ENCODE measurements at regions not wholly inside any gene's neighbourhood (a gene's known extent, or its start where the extent isn't known, plus 50 kb on each side); places are given as distances from the start of the nearest gene placed in this dataset.

- H3K4me1 ChIP-seq: peaks cover 0 to 8% of the 10 kb centered on the region in 2 donors
- H3K4me3 ChIP-seq: no peak overlapping the region
- H3K27ac ChIP-seq: no peak overlapping the region
- no peaks in the 10 kb centered on the region for H3K36me3 ChIP-seq
- no peak for DNase-seq (ENCODE audit: low spot score)
- H3K27me3 ChIP-seq: no peaks in the 10 kb centered on the region
- TF ChIP-seq CTCF (IDR thresholded peaks at IDR 0.05): no peak
- H3K9me3 ChIP-seq: no peaks in the 10 kb centered on the region
Measured at GRCh38 chr7:80082213-80082612, 52.4 kb upstream of the GNAI1 start.

GRCh38 chr7:80078886-80079285 lies 55.7 kb upstream of the GNAI1 start:
- no peaks in the 10 kb centered on the region for H3K9me3 ChIP-seq
- H3K4me1 ChIP-seq: peaks cover 0 to 8% of the 10 kb centered on the region in 2 donors
- no peak overlapping the region for H3K27ac ChIP-seq
- no peaks in the 10 kb centered on the region for H3K36me3 ChIP-seq
- no peak for TF ChIP-seq CTCF (IDR thresholded peaks at IDR 0.05)
- no peak overlapping the region for H3K4me3 ChIP-seq
- DNase-seq (ENCODE audit: low spot score): no peak
- no peaks in the 10 kb centered on the region for H3K27me3 ChIP-seq

- H3K36me3 ChIP-seq: no peaks in the 10 kb centered on the region
- TF ChIP-seq CTCF (IDR thresholded peaks at IDR 0.05): no peak
- peaks cover 0 to 8% of the 10 kb centered on the region in 2 donors for H3K4me1 ChIP-seq
- no peaks in the 10 kb centered on the region for H3K9me3 ChIP-seq
- no peak for DNase-seq (ENCODE audit: low spot score)
- no peaks in the 10 kb centered on the region for H3K27me3 ChIP-seq
- H3K27ac ChIP-seq: no peak overlapping the region
- H3K4me3 ChIP-seq: peak overlapping the region; percentile 13 to 38
Measured at GRCh38 chr7:80078159-80078731, 56.4 kb upstream of the GNAI1 start.

DNA sequence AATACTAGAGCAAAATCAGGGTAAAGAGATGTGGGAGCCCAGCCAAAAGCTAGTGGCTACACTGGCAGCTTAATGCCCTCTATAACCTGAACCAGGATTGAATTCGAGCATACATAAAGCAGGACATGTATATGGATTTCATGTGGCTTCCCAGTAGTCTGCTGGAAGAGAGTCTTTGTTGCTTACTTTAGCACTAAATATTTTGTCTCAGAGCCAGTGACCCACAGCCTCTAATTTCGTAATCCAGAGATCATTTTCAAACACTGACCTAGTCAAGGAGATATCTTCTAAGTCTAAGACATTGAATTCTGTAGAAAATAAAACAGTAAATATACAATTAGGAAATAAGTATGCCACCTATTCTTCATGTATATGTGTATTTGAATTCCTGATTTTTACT lies 64.2 kb upstream of the GNAI1 start:
- no peaks in the 10 kb centered on the region for H3K9me3 ChIP-seq
- TF ChIP-seq CTCF (IDR thresholded peaks at IDR 0.05): no peak

GRCh38 chr7:80066639-80067038 lies 68.0 kb upstream of the GNAI1 start:
- Histone ChIP-seq H3K4me3 (no peak overlapping the region), H3K9me3 (peaks cover 0 to 1% of the 10 kb centered on the region in 2 donors), H3K27me3 (no peaks in the 10 kb centered on the region), H3K4me1 (no peaks in the 10 kb centered on the region), H3K27ac (no peak overlapping the region), H3K36me3 (no peaks in the 10 kb centered on the region)
- TF ChIP-seq CTCF (IDR thresholded peaks at IDR 0.05): no peak
- DNase-seq (ENCODE audit: low spot score): no peak

More for the DNA sequence above, 64.2 kb upstream of the GNAI1 start:
- H3K4me1 ChIP-seq: no peaks in the 10 kb centered on the region
- no peaks in the 10 kb centered on the region for H3K36me3 ChIP-seq
- no peak overlapping the region for H3K27ac ChIP-seq
- DNase-seq (ENCODE audit: low spot score): no peak
- H3K4me3 ChIP-seq: no peak overlapping the region
- H3K27me3 ChIP-seq: no peaks in the 10 kb centered on the region

DNA sequence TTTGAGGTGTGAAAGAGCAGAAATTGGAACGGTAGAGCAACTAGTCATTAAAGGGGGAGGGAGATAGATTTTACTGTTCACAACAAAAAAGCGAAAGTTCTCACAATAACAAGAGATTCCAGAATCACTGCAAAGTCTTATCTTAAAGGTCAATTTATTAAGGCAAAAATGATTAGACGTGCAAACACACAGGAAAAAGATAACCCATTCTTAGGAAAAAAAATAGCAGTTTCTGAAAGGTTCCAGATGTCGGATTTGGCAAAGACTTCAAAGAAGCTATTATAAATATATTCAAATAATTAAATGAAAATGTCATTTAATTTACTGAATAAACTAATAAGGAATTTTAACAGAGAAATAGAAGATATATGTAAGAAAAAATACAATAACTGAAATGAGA lies 70.8 kb upstream of the GNAI1 start:
- Histone ChIP-seq H3K27ac (no peak overlapping the region), H3K4me1 (no peaks in the 10 kb centered on the region), H3K9me3 (peaks cover 0 to 8% of the 10 kb centered on the region in 2 donors), H3K27me3 (no peaks in the 10 kb centered on the region), H3K36me3 (no peaks in the 10 kb centered on the region), H3K4me3 (no peak overlapping the region)
- no peak for DNase-seq (ENCODE audit: low spot score)
- no peak for TF ChIP-seq CTCF (IDR thresholded peaks at IDR 0.05)
